ENCODE measurements at regions not wholly inside any gene's neighbourhood (a gene's known extent, or its start where the extent isn't known, plus 50 kb on each side); places are given as distances from the start of the nearest gene placed in this dataset.
A peak's percentile ranks its signal among the peaks of the same experiment; 100 is the strongest.

GRCh38 chr10:8455181-8455580 lies 400.7 kb downstream of the GATA3 start:
- H3K79me1 ChIP-seq (ENCODE audit: low read length) = no peaks in the 10 kb centered on the region
- no peaks in the 10 kb centered on the region for H3K4me1 ChIP-seq (ENCODE audit: control insufficient read depth, low read depth, low read length)
- H3K18ac ChIP-seq (ENCODE audit: low read length) = no peak overlapping the region
- H3K56ac ChIP-seq (ENCODE audit: low read length) = no peak overlapping the region
- no peak overlapping the region for H2BK5ac ChIP-seq (ENCODE audit: low read length)
- no peak overlapping the region for H2BK120ac ChIP-seq (ENCODE audit: low read depth, low read length)
- no peak overlapping the region for H2AK5ac ChIP-seq (ENCODE audit: low read length)
- no peak overlapping the region for H3K27ac ChIP-seq (ENCODE audit: low read depth, low read length)
- H3K36me3 ChIP-seq (ENCODE audit: control insufficient read depth, insufficient read depth, low read length) = no peaks in the 10 kb centered on the region
- no peak overlapping the region for H3K4ac ChIP-seq (ENCODE audit: low read depth, low read length)
- H4K5ac ChIP-seq (ENCODE audit: low read length) = no peak overlapping the region
- no peak overlapping the region for H3K23ac ChIP-seq (ENCODE audit: low read length)
- no peak overlapping the region for H4K8ac ChIP-seq (ENCODE audit: low read depth, low read length)
- no peaks in the 10 kb centered on the region for H3K79me2 ChIP-seq (ENCODE audit: control insufficient read depth, insufficient read depth, low read length)
- H3K4me2 ChIP-seq (ENCODE audit: low read length) = no peak overlapping the region
- H3K9ac ChIP-seq (ENCODE audit: low read length) = no peak overlapping the region
- no peaks in the 10 kb centered on the region for H3K27me3 ChIP-seq (ENCODE audit: insufficient read depth, low read length, poor library complexity)
- no peak overlapping the region for H3K4me3 ChIP-seq (ENCODE audit: low read length)
- no peak for DNase-seq
- H2BK15ac ChIP-seq (replicated peaks; ENCODE audit: low read depth) = no peak overlapping the region

GRCh38 chr10:8456386-8456785 lies 401.9 kb downstream of the GATA3 start:
- Histone ChIP-seq H4K8ac (ENCODE audit: low read depth, low read length) (no peak overlapping the region), H3K27ac (ENCODE audit: low read depth, low read length) (no peak overlapping the region), H3K18ac (ENCODE audit: low read length) (no peak overlapping the region), H2BK15ac (replicated peaks; ENCODE audit: low read depth) (no peak overlapping the region), H3K9ac (ENCODE audit: low read length) (no peak overlapping the region), H3K79me2 (ENCODE audit: control insufficient read depth, insufficient read depth, low read length) (no peaks in the 10 kb centered on the region), H3K4me1 (ENCODE audit: control insufficient read depth, low read depth, low read length) (no peaks in the 10 kb centered on the region), H3K4me2 (ENCODE audit: low read length) (no peak overlapping the region), H3K4me3 (ENCODE audit: low read length) (no peak overlapping the region), H3K23ac (ENCODE audit: low read length) (no peak overlapping the region), H2BK120ac (ENCODE audit: low read depth, low read length) (no peak overlapping the region), H3K79me1 (ENCODE audit: low read length) (no peaks in the 10 kb centered on the region), H2BK5ac (ENCODE audit: low read length) (no peak overlapping the region), H4K5ac (ENCODE audit: low read length) (no peak overlapping the region), H3K36me3 (ENCODE audit: control insufficient read depth, insufficient read depth, low read length) (no peaks in the 10 kb centered on the region), H3K27me3 (ENCODE audit: insufficient read depth, low read length, poor library complexity) (no peaks in the 10 kb centered on the region), H3K4ac (ENCODE audit: low read depth, low read length) (no peak overlapping the region), H2AK5ac (ENCODE audit: low read length) (no peak overlapping the region), H3K56ac (ENCODE audit: low read length) (no peak overlapping the region)
- DNase-seq = no peak
- WGBS (ENCODE audit: extremely low coverage, insufficient coverage, low lambda C conversion rate) = no CpG with 5 or more reads among the region's 3 CpGs

GRCh38 chr10:8460626-8461025 lies 406.1 kb downstream of the GATA3 start:
- Histone ChIP-seq H3K27me3 (ENCODE audit: insufficient read depth, low read length, poor library complexity) (no peaks in the 10 kb centered on the region), H3K18ac (ENCODE audit: low read length) (no peak overlapping the region), H4K5ac (ENCODE audit: low read length) (no peak overlapping the region), H3K56ac (ENCODE audit: low read length) (no peak overlapping the region), H4K8ac (ENCODE audit: low read depth, low read length) (no peak overlapping the region), H2BK15ac (replicated peaks; ENCODE audit: low read depth) (no peak overlapping the region), H2BK5ac (ENCODE audit: low read length) (no peak overlapping the region), H3K79me2 (ENCODE audit: control insufficient read depth, insufficient read depth, low read length) (no peaks in the 10 kb centered on the region), H3K27ac (ENCODE audit: low read depth, low read length) (no peak overlapping the region), H3K4me1 (ENCODE audit: control insufficient read depth, low read depth, low read length) (no peaks in the 10 kb centered on the region), H2BK120ac (ENCODE audit: low read depth, low read length) (no peak overlapping the region), H3K36me3 (ENCODE audit: control insufficient read depth, insufficient read depth, low read length) (no peaks in the 10 kb centered on the region), H3K23ac (ENCODE audit: low read length) (no peak overlapping the region), H3K4ac (ENCODE audit: low read depth, low read length) (no peak overlapping the region), H2AK5ac (ENCODE audit: low read length) (no peak overlapping the region), H3K9ac (ENCODE audit: low read length) (no peak overlapping the region), H3K4me2 (ENCODE audit: low read length) (no peak overlapping the region), H3K4me3 (ENCODE audit: low read length) (no peak overlapping the region), H3K79me1 (ENCODE audit: low read length) (no peaks in the 10 kb centered on the region)
- DNase-seq = no peak
- no CpG with 5 or more reads among the region's 1 CpG for WGBS (ENCODE audit: extremely low coverage, insufficient coverage, low lambda C conversion rate)

- Histone ChIP-seq H3K79me1 (ENCODE audit: low read length) (no peaks in the 10 kb centered on the region), H2BK15ac (replicated peaks; ENCODE audit: low read depth) (no peak overlapping the region), H3K79me2 (ENCODE audit: control insufficient read depth, insufficient read depth, low read length) (no peaks in the 10 kb centered on the region), H4K5ac (ENCODE audit: low read length) (no peak overlapping the region), H3K27ac (ENCODE audit: low read depth, low read length) (no peak overlapping the region), H2AK5ac (ENCODE audit: low read length) (no peak overlapping the region), H2BK5ac (ENCODE audit: low read length) (no peak overlapping the region), H3K4me1 (ENCODE audit: control insufficient read depth, low read depth, low read length) (no peaks in the 10 kb centered on the region), H3K36me3 (ENCODE audit: control insufficient read depth, insufficient read depth, low read length) (no peaks in the 10 kb centered on the region), H3K56ac (ENCODE audit: low read length) (no peak overlapping the region), H3K23ac (ENCODE audit: low read length) (no peak overlapping the region), H3K4ac (ENCODE audit: low read depth, low read length) (no peak overlapping the region), H2BK120ac (ENCODE audit: low read depth, low read length) (no peak overlapping the region), H3K9ac (ENCODE audit: low read length) (no peak overlapping the region), H3K18ac (ENCODE audit: low read length) (no peak overlapping the region), H4K8ac (ENCODE audit: low read depth, low read length) (no peak overlapping the region), H3K27me3 (ENCODE audit: insufficient read depth, low read length, poor library complexity) (no peaks in the 10 kb centered on the region), H3K4me2 (ENCODE audit: low read length) (no peak overlapping the region), H3K4me3 (ENCODE audit: low read length) (no peak overlapping the region)
- DNase-seq = no peak
- 100% methylated on average over 1 of the region's 3 CpGs for WGBS (ENCODE audit: extremely low coverage, insufficient coverage, low lambda C conversion rate)
These were observed 408.1 kb downstream of the GATA3 start for GRCh38 chr10:8462565-8462964.

GRCh38 chr10:8463853-8464252 lies 409.4 kb downstream of the GATA3 start:
- no peak overlapping the region for H3K23ac ChIP-seq (ENCODE audit: low read length)

GRCh38 chr10:8468477-8468876 lies 414.0 kb downstream of the GATA3 start:
- Histone ChIP-seq H2BK5ac (ENCODE audit: low read length) (no peak overlapping the region), H3K4ac (ENCODE audit: low read depth, low read length) (no peak overlapping the region), H3K79me2 (ENCODE audit: control insufficient read depth, insufficient read depth, low read length) (no peaks in the 10 kb centered on the region), H3K4me2 (ENCODE audit: low read length) (no peak overlapping the region), H3K27me3 (ENCODE audit: insufficient read depth, low read length, poor library complexity) (no peaks in the 10 kb centered on the region), H2BK15ac (replicated peaks; ENCODE audit: low read depth) (no peak overlapping the region), H3K4me3 (ENCODE audit: low read length) (no peak overlapping the region), H3K79me1 (ENCODE audit: low read length) (no peaks in the 10 kb centered on the region), H2AK5ac (ENCODE audit: low read length) (no peak overlapping the region), H2BK120ac (ENCODE audit: low read depth, low read length) (peak overlapping the region; percentile 61), H3K23ac (ENCODE audit: low read length) (no peak overlapping the region), H3K27ac (ENCODE audit: low read depth, low read length) (no peak overlapping the region), H3K4me1 (ENCODE audit: control insufficient read depth, low read depth, low read length) (no peaks in the 10 kb centered on the region), H3K36me3 (ENCODE audit: control insufficient read depth, insufficient read depth, low read length) (no peaks in the 10 kb centered on the region), H3K56ac (ENCODE audit: low read length) (no peak overlapping the region), H3K18ac (ENCODE audit: low read length) (no peak overlapping the region), H3K9ac (ENCODE audit: low read length) (no peak overlapping the region), H4K5ac (ENCODE audit: low read length) (no peak overlapping the region), H4K8ac (ENCODE audit: low read depth, low read length) (no peak overlapping the region)
- no peak for DNase-seq
- WGBS (ENCODE audit: extremely low coverage, insufficient coverage, low lambda C conversion rate) = no CpG with 5 or more reads among the region's 3 CpGs

More at GRCh38 chr10:8463853-8464252, 409.4 kb downstream of the GATA3 start:
- Histone ChIP-seq H3K56ac (ENCODE audit: low read length) (no peak overlapping the region), H3K4me2 (ENCODE audit: low read length) (no peak overlapping the region), H2BK15ac (replicated peaks; ENCODE audit: low read depth) (no peak overlapping the region), H2BK120ac (ENCODE audit: low read depth, low read length) (no peak overlapping the region), H3K4ac (ENCODE audit: low read depth, low read length) (no peak overlapping the region), H4K5ac (ENCODE audit: low read length) (no peak overlapping the region), H3K36me3 (ENCODE audit: control insufficient read depth, insufficient read depth, low read length) (no peaks in the 10 kb centered on the region), H2BK5ac (ENCODE audit: low read length) (no peak overlapping the region), H3K27ac (ENCODE audit: low read depth, low read length) (no peak overlapping the region), H3K4me3 (ENCODE audit: low read length) (no peak overlapping the region), H3K79me1 (ENCODE audit: low read length) (no peaks in the 10 kb centered on the region), H3K27me3 (ENCODE audit: insufficient read depth, low read length, poor library complexity) (no peaks in the 10 kb centered on the region), H3K4me1 (ENCODE audit: control insufficient read depth, low read depth, low read length) (no peaks in the 10 kb centered on the region), H3K9ac (ENCODE audit: low read length) (no peak overlapping the region), H3K79me2 (ENCODE audit: control insufficient read depth, insufficient read depth, low read length) (no peaks in the 10 kb centered on the region), H2AK5ac (ENCODE audit: low read length) (no peak overlapping the region), H4K8ac (ENCODE audit: low read depth, low read length) (no peak overlapping the region), H3K18ac (ENCODE audit: low read length) (no peak overlapping the region)
- DNase-seq = no peak
- no CpG with 5 or more reads among the region's 4 CpGs for WGBS (ENCODE audit: extremely low coverage, insufficient coverage, low lambda C conversion rate)

Measured in mesendoderm (in vitro differentiated cells).